Spleen (tissue), 7 donors: ENCODE measurements at regions not wholly inside any gene's neighbourhood (a gene's known extent, or its start where the extent isn't known, plus 50 kb on each side); places are given as distances from the start of the nearest gene placed in this dataset.

Experiments
- POLR2A ChIP-seq, 3 donors: fragments of 450-650 bp; IDR thresholded peaks; one replicate each; pipeline ENCODE4 v1.5.1; 2017; ENCODE audit warnings: antibody characterized with exemption in 3 of 3, mild to moderate bottlenecking in 1 of 3
- POLR2AphosphoS5 ChIP-seq, 3 donors: sonication (generic); formaldehyde crosslinking; IDR thresholded peaks; one replicate each; pipeline ENCODE4 v1.5.1; 2017; ENCODE audit warnings: antibody characterized with exemption in 3 of 3
- TF ChIP-seq, protein P1 (sequence below), 11 experiments: fragments of 200-600 bp in 7 of 11; fragments of 450-650 bp in 4 of 11; sonication (generic) in 4 of 11; IDR thresholded peaks in 8 of 11; conservative IDR thresholded peaks in 3 of 11; 1 replicate in 7 of 11; 2 replicates in 4 of 11; pipeline versions ENCODE4 v1.4.0 to v1.8.0; 2016 to 2021; ENCODE audit warnings: antibody characterized with exemption in 11 of 11, inconsistent platforms in 4 of 11, mild to moderate bottlenecking in 1 of 11
- donor health status: DM: no; HTN: no; CAD: no; lungs with moderate emphysema.
- donor health status: DM: no; HTN: no; CAD: no.
- donor health status: DM: no; HTN: no; CAD: no.

DNA sequence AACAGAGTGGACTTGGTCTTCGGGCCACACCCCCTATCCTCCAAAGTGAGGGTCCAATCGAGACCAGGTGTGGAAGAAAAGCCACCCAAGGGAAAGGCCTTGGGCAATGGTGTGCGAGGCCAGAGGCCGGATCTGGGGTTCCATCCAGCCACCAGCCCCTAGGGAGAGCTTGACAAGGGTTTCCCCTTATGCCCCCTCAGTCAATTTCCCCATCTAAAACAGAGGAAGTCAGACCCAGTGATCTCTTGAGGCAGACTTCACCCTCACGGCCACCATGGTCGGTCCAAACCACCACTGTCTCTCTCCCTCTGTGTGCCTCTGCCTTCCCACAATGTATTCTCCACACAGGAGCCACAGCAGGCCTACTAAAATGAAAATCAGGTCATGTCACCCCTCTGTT, 82.9 kb downstream of the C5orf15 start:
- TF ChIP-seq POLR2A (IDR thresholded peaks at IDR 0.05) (no peak), POLR2AphosphoS5 (IDR thresholded peaks at IDR 0.05) (no peak)
- TF ChIP-seq, protein P1, sequence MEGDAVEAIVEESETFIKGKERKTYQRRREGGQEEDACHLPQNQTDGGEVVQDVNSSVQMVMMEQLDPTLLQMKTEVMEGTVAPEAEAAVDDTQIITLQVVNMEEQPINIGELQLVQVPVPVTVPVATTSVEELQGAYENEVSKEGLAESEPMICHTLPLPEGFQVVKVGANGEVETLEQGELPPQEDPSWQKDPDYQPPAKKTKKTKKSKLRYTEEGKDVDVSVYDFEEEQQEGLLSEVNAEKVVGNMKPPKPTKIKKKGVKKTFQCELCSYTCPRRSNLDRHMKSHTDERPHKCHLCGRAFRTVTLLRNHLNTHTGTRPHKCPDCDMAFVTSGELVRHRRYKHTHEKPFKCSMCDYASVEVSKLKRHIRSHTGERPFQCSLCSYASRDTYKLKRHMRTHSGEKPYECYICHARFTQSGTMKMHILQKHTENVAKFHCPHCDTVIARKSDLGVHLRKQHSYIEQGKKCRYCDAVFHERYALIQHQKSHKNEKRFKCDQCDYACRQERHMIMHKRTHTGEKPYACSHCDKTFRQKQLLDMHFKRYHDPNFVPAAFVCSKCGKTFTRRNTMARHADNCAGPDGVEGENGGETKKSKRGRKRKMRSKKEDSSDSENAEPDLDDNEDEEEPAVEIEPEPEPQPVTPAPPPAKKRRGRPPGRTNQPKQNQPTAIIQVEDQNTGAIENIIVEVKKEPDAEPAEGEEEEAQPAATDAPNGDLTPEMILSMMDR (IDR thresholded peaks at IDR 0.05 in 8 of 11, conservative IDR thresholded peaks at IDR 0.05 in 3 of 11): no peak
